GM21381 (cell line): ENCODE measurements at regions not wholly inside any gene's neighbourhood (a gene's known extent, or its start where the extent isn't known, plus 50 kb on each side); places are given as distances from the start of the nearest gene placed in this dataset.
"Not testable (repeated sequence)": the region's sequence is repeated elsewhere in the genome, so short reads cannot be mapped to it uniquely, and the experiment has no call there.

Source experiments
- ATAC-seq: cut with Tn5 transposase; IDR thresholded peaks from one replicate; pipeline ENCODE4 v1.9.1; 2021; ENCODE audit warnings: mild to moderate bottlenecking, moderate library complexity; ENCODE audit not compliant: unreplicated experiment

DNA sequence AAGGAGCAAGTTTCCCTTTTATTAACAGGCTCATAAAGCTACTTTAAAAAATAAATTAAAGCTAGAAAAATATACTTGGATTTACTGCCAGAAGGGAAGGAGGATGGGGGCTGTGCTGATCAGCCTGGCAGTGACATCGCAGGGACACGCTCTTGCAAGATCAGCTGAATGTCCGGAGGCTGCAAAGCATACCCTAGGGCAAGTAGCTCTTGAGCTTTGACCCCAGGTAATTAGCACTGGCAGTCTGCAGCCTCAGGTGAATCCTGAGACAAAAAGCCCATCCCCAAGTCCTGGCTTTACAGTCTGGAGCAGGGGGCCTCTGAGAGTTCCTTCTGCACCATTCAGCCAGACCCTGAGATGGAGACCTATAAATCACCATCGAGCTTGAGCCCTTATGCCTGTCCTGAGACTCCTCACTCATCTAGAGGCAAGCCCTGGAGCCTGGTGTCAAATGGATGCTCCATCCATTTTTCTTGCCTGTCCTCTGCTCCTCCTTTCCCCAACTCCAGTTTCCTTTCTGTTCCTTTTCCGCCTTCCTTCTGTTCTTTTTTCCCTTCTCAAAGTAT is 131.7 kb downstream of the TMEM114 start:
- no peak for ATAC-seq

- ATAC-seq = no peak
Observed at GRCh38 chr16:8453359-8453758, 137.0 kb downstream of the TMEM114 start.

DNA sequence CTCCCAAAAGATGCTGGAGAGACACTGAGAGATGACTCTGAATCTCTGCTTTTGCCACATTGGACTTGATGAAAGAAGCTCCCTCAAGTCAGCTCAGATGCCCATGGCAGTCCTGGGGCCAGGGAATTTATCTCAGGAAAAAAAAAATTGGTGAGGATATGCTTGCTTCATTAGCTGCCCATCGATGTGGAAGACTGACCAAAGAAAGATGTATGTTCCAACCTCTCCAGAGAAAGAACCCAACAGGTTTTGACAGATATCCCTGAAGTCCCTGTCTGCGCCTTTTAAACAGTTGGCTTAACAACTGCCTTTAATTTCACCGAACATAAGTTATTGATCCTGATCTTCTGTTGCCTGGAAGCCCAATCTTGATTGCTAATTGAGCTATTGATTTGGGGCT is 137.4 kb downstream of the TMEM114 start:
- ATAC-seq = no peak

DNA sequence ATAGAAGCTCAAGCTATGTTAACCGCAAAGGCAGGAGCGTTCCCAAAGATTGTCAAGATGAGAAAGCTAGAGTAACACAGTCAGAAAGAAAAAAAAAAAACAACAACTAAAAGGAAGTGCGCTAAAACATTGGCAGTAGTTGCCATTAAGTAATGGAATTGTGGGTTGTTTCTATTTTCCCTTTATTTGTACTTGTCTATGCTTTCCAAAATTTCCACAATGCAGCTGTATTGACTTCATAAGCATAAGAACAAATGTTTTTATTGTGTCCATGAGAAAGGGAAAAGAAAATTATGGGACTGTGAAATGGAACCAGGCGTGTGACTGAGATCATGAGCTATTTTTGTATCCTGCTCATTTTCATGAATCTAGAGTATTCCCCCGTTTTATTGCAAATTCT is 153.4 kb downstream of the TMEM114 start:
- no peak for ATAC-seq

GRCh38 chr16:8431783-8432182 is 158.5 kb downstream of the TMEM114 start:
- no peak for ATAC-seq

DNA sequence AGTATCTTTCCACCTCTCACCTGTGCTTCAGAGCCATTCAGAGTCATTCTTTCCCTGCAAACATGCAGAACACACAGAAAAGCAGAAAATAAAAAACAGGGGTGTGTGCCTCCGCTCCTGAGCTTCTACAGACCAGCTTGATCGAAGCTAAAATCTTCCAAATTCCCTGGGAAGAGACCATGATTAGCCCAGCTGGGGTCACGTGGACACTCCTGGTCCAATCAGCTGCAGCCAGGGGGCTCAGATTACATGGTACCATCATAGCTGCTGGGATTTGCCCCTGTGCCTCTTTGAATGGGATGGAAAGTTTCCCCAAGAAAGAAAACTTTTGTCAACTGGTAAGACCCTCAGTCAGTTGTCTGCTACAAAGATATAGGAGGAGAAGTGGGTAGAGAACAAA is 159.9 kb downstream of the TMEM114 start:
- ATAC-seq = no peak

GRCh38 chr16:8426569-8426968 is 163.7 kb downstream of the TMEM114 start:
- no peak for ATAC-seq

DNA sequence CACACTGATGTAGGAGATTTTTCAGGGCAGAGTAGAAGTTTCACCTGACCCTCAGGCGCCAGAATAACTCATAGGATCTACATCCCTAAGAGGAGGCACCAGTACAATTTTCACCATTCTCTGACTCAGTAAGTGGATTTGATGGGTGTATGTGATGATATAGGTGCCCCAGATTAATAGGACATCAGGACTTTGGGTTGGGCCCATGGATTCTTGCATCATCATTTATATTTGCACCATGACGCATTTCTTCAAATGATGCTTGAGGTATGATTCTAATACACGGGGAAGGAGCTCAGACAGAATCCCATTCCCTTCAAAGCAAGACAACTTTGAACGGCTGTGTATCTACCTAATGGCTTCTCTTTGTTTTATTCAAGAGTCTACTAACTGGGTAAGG is 173.2 kb downstream of the TMEM114 start:
- ATAC-seq = no peak

DNA sequence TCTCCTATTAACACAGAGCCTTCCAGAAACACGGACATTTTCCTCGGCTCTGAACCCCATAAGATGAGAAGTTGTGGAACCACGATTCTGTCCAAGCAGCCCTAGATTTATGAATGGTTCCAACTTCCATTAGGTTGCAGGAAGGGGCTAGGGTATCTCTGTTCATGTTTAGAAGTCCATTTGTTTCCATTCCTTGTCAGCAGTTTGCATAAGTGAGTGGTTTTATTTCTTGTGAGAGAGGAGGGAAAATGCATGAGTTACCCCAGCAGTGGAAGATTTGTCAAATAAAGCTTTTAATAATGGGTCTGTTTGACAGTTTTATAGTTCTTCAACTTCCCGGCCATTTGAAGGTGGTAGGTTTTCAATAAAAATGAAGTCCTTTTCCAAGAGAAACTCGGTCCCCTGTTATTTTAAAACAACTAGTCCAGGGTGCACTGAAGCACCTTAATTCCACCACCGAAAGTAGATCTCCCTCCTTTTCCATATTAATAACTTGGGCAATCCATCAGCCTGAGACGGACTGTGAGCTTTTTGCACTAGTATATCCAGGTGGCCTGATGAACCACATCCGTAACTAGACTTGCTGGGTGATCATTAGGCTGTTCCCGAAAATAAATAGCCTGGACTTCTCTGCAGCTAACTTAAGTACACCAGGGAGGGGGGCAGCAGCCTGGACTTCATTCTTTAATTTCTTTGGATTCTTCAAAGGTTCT is 181.3 kb downstream of the TMEM114 start:
- ATAC-seq = no peak

DNA sequence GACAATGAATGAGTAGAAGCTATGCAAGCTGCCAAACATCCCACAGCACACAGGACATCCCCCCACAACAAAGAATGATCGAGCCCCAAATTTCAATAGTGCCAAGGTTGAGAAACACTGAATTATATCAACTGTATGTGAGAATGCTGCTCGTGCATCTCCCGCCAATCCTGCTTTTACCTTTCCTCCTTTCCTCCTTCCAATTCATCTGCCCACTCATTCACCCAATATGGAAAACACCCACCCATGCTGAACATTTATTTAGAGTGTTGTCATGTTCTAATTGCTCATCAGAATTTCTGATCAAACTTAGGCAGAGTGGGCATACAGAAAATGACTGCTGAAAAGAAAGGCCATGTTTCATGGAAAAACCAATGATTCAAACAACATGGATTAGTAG is 183.0 kb downstream of the TMEM114 start:
- ATAC-seq = no peak

GRCh38 chr16:8403978-8404749 is 186.1 kb downstream of the TMEM114 start:
- no peak for ATAC-seq

DNA sequence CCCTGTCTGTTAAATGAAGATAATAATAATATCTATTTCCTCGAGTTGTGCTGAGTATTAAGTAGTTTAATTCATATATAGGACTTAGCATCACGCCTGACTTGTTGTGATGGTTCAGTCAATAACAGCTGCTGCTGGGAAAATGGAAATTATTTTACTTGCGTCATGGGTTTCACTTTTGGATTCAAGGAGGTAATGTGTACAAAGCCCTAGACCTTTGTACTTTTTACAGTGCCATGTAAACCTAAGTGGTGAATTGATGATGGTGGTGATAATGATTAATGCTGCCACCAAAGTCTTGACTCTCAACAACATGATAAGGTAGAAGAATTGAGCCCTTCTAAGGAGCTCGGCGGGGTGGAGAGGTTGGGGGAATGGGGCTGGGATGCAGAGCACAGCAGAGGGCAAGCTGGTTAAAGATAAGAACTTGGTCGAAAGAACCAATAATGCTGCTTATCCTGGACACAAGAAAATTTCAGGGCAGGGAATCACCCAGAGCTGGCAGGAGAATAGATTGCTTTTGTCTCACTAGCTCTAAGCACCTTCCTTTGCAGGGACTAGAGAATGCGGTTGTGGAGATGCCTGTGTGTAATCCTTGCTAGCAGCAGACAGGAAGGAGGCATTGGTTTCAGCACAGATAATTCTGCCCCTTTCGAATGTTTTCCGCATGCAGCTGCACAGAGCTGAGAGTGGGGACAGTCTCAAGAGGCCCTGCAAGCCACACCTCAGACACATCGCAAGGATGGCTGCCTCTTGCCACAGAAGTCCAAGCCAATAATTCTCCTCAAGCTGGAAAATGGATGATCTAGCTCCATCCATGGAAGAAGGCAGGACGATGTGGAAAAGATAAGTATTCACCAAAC is 187.1 kb downstream of the TMEM114 start:
- no peak for ATAC-seq

DNA sequence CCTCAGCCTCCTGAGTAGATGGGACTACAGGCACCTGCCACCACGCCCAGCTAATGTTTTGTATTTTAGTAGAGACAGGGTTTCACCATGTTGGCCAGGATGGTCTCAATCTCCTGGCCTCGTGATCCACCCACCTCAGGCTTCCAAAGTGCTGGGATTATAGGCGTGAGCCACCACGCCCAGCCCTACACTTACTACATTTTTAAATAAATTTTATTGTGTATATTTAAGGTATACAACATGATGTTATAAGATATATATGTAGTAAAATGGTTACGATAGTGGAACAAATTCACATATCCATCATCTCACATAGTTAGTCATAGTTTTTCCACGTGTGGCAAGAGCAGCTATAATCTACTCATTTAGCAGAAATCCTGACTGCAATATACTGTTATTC is 189.6 kb downstream of the TMEM114 start:
- ATAC-seq = not testable (repeated sequence)

- no peak for ATAC-seq
Observed at GRCh38 chr16:8398548-8398947, 191.8 kb downstream of the TMEM114 start.

- ATAC-seq = no peak
Observed at GRCh38 chr16:8397223-8397622, 193.1 kb downstream of the TMEM114 start.

- ATAC-seq = no peak
Observed at GRCh38 chr16:8396463-8396862, 193.8 kb downstream of the TMEM114 start.

- no peak for ATAC-seq
Observed at GRCh38 chr16:8391257-8391656, 199.1 kb downstream of the TMEM114 start.

DNA sequence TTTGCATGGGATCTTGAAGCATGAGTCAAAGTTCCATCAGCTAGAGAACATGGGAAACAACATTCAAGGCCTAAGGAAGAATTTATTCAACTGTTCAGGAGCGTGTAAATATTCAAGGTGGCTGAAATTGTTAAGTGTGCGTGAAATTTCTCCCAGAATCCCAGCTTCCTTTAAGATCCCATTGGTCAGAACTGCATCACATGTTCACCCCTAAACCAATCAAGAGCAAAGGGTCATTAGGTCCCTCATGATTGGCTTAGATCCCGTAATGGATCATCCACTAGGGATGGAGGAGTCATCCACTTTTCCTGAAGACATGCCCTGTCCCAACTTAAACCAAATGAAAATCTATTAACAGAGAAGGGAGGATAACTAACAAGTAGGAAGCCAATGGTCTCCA is 201.6 kb downstream of the TMEM114 start:
- no peak for ATAC-seq

DNA sequence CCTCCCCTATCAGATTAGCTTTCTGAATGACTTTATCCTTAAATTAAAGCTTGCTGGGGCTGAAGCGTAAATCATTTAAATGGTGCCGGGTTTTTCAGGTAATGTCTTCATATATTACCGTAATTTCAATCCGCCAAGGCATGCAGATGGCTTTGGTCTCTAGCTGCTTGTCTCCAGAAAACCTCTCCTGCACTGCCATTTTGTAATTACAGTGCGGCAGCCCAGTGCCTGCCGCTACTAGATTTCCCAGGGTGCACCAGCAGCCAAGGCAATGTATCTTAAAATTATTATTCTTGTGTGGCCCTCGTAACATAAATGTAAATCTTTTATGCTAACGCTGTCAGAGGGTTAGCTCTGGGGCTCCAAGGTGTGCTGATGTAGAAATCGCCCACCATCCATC is 208.5 kb downstream of the TMEM114 start:
- ATAC-seq = no peak

GRCh38 chr16:8380311-8380710 is 210.0 kb downstream of the TMEM114 start:
- no peak for ATAC-seq

DNA sequence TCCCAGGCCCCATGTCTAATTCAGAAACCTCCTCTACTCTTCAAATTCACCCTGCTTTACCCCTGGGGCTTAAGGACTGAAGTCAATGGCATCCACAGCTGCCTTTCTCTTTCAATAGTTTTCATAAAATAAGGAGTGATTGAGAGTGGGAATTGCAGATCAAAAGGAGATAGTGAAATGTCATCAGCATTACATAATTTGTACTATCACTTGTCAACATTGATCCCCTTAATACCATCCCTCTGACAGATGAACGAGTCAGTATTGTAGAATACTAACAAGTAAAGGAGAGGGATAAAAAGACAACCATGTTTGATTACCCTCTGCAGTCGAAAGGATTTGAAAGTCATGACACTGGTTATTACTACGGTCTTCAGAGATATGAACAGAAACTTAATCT is 212.4 kb downstream of the TMEM114 start:
- no peak for ATAC-seq
